ENCODE measurements at regions not wholly inside any gene's neighbourhood (a gene's known extent, or its start where the extent isn't known, plus 50 kb on each side); places are given as distances from the start of the nearest gene placed in this dataset.

DNA sequence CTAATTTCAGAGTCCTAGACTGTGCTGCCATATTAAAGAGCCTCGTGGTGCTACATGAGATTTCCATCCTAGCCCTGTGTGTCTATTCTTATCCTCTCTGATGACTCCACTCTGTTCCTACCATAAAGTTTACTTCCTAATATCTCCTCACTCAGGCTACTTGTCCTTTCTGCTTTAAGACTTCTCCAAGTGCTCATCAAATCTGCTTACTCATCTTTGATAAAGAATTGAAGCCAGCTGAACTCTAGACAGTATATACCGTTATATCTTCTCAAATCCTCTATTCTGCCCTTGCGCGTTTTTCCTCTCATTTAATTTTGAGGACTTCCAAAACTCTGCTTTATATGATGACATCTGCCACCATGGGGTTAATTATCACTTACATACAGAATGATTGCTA, 539.5 kb downstream of the HAPSTR1 start:
- 0% methylated on average over 4 of the region's 4 CpGs for WGBS (ENCODE audit: insufficient coverage, low coverage, missing lambda C conversion rate)
- no peaks in the 10 kb centered on the region for H3K9me1 ChIP-seq (ENCODE audit: control insufficient read depth, insufficient read depth, low read length)
- H3K4me3 ChIP-seq: no peak overlapping the region
- ATAC-seq (no peak; the same call in 2 of the 3 replicates), FAIRE-seq (no peak), DNase-seq (ENCODE audit: extremely low read depth in 1 of 4, low spot score in 3 of 4) (no peak)
- peaks cover 2 to 8% of the 10 kb centered on the region in 2 experiments; a peak in 2 of 5 replicates for H3K27me3 ChIP-seq (ENCODE audit: control insufficient read depth in 2 of 2, insufficient read depth in 2 of 2, low read length in 2 of 2)
- H3K9ac ChIP-seq (ENCODE audit: insufficient read depth in 1 of 2, low read depth in 2 of 2, low read length in 2 of 2): no peak overlapping the region
- intact Hi-C loops (cut with micrococcal nuclease): no loop called here
- BruUV-seq (replicated peaks): no TSS peak
- ChIA-PET CTCF (ENCODE audit: low intra/inter-chr PET ratio) (no interaction called here), POLR2A (no interaction called here)
- no peak overlapping the region for H3K27ac ChIP-seq (ENCODE audit: extremely low read depth, low read depth, low read length)
- no peak overlapping the region for H3K4me2 ChIP-seq (ENCODE audit: insufficient read depth, low read length)
- no peaks in the 10 kb centered on the region for H3K36me3 ChIP-seq (ENCODE audit: control insufficient read depth, insufficient read depth, low read length)
- no peak for TF ChIP-seq U2AF2 (optimal IDR thresholded peaks at IDR 0.05; ENCODE audit: low read depth, low read length)
- TF ChIP-seq C11orf30 (IDR thresholded peaks at IDR 0.05; ENCODE audit: low read depth): peak; percentile 80
- no peak for TF ChIP-seq ZNF785 (CRISPR knock-in tag; IDR thresholded peaks at IDR 0.05)
- TF ChIP-seq NUFIP1 (IDR thresholded peaks at IDR 0.05; ENCODE audit: partially characterized antibody): no peak
- TF ChIP-seq ZBED1 (IDR thresholded peaks at IDR 0.05): no peak
- TF ChIP-seq ZNF778 (CRISPR knock-in tag; IDR thresholded peaks at IDR 0.05): no peak
- TF ChIP-seq GATAD2A (IDR thresholded peaks at IDR 0.05): no peak
- TF ChIP-seq ZNF445 (CRISPR knock-in tag; IDR thresholded peaks at IDR 0.05; ENCODE audit: low read depth): no peak
- TF ChIP-seq MAFF (IDR thresholded peaks at IDR 0.05; ENCODE audit: low read length): peak; percentile 26; the same call in 1 of the 2 replicates
- no peak for TF ChIP-seq ZNF184 (CRISPR knock-in tag; IDR thresholded peaks at IDR 0.05)
- peak; percentile 75 for TF ChIP-seq NFE2 (IDR thresholded peaks at IDR 0.05; ENCODE audit: low read depth)
- TF ChIP-seq NELFE (IDR thresholded peaks at IDR 0.05; ENCODE audit: insufficient read depth, insufficient read length): no peak
- TF ChIP-seq TCFL5 (CRISPR knock-in tag; conservative IDR thresholded peaks at IDR 0.05): no peak
- peak; percentile 75 for TF ChIP-seq ZNF316 (IDR thresholded peaks at IDR 0.05)
- TF ChIP-seq ZNF584 (CRISPR knock-in tag; IDR thresholded peaks at IDR 0.05; ENCODE audit: low read depth): no peak
- TF ChIP-seq MAFG (tag; conservative IDR thresholded peaks at IDR 0.05): peak; percentile 85
- TF ChIP-seq ESRRB (CRISPR knock-in tag; IDR thresholded peaks at IDR 0.05; ENCODE audit: borderline replicate concordance): no peak
- in situ Hi-C loops (cut with MboI): no loop called here
- H3K4me1 ChIP-seq (replicated peaks in 1 of 2; ENCODE audit: control insufficient read depth in 2 of 2, insufficient read depth in 2 of 2, low read length in 2 of 2): no peaks in the 10 kb centered on the region
- H4K20me1 ChIP-seq (replicated peaks; ENCODE audit: control insufficient read depth, insufficient read depth, low read length): no peaks in the 10 kb centered on the region
- H3K9me3 ChIP-seq (replicated peaks; ENCODE audit: control insufficient read depth, insufficient read depth, low read depth, low read length): no peaks in the 10 kb centered on the region
- no peaks in the 10 kb centered on the region for H3K79me2 ChIP-seq (ENCODE audit: control insufficient read depth, insufficient read depth, low read length)
- no peak overlapping the region for H2AFZ ChIP-seq (ENCODE audit: low read depth, low read length)
